Middle frontal gyrus (tissue), 1 donor: ENCODE measurements at regions not wholly inside any gene's neighbourhood (a gene's known extent, or its start where the extent isn't known, plus 50 kb on each side); places are given as distances from the start of the nearest gene placed in this dataset.
"Not testable (repeated sequence)": the region's sequence is repeated elsewhere in the genome, so short reads cannot be mapped to it uniquely, and the experiment has no call there.

Experiments
- DNase-seq: peaks from one replicate; pipeline ENCODE4 v3.0.0-alpha.2; 2015; ENCODE audit warnings: low spot score; ENCODE audit errors: extremely low spot score

GRCh38 chr5:56303511-56303910 is 70.4 kb upstream of the ANKRD55 start:
- no peak for DNase-seq

DNA sequence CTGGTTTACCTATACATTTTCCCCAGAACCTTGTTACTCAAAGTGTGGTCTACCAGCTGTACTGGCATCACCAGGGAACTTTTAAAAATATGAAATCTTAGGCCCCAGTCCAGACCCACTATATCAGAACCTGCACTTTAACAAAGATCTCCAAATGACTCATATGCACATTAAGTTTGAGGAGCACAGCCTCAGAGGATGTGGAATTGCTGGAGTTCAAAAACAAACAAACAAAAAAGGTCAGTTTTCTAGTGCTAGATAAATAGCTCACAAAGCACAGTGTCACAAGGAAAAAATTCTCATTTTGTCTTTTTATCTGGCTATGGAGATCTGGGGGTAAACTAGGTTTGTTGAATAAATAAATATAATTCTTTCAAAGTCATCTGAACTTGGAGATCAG is 68.9 kb upstream of the ANKRD55 start:
- DNase-seq: no peak

DNA sequence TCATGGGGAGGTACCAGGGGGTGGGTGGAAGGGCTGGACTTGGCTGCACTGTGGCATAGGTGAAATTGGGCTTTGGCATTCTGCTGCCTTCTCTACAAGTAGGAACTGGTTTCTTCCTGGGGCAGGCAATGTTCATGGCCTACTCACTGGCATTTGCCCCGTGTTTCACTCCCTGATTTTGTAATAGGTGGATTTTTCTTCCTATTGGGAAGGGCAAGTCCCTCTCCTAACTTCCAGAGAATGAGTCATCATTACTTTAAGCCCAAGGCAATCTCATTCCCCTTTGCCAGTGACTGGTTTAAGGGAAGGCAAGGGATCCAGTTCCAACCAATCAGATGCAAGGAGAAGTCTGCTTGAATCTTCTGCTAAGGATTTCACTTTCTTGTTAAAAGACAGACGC is 67.9 kb upstream of the ANKRD55 start:
- no peak for DNase-seq

GRCh38 chr5:56299212-56299611 is 66.1 kb upstream of the ANKRD55 start:
- no peak for DNase-seq

- no peak for DNase-seq
These were observed 65.4 kb upstream of the ANKRD55 start for GRCh38 chr5:56298336-56299090.

GRCh38 chr5:56297851-56298250 is 64.7 kb upstream of the ANKRD55 start:
- no peak for DNase-seq

DNA sequence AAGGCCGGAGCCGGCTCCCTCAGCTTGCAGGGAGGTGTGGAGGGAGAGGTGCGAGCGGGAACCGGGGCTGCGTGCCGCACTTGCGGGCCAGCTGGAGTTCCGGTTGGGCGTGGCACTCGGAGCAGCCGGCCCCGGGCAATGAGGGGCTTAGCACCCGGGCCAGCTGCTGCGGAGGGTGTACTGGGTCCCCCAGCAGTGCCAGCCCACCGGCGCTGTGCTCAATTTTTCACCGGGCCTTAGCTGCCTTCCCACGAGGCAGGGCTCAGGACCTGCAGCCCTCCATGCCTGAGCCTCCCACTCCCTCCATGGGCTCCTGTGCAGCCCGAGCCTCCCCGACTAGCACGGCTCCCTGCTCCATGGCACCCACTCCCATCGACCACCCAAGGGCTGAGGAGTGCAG is 62.2 kb upstream of the ANKRD55 start:
- DNase-seq: not testable (repeated sequence)

DNA sequence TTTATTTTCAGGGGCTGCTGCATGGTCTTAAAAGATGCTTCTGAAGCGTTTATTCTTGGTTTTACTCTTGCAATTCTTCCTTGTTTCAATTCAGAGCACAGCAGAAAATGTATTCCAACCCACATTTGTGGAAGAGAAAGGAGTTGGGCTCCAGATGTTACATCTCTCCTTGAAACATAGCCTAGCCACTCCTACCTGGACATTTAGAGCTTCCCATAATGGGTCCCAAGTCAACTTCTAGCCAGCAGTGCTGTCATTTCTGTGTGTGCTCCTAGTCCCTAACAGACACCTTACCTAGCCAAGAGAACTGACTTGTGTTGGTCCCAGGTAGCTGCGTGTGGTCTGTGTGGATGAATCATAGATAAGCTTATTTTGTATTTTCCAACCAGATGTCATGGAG is 61.2 kb upstream of the ANKRD55 start:
- DNase-seq: no peak

- DNase-seq: not testable (repeated sequence)
These were observed 59.7 kb upstream of the ANKRD55 start for GRCh38 chr5:56292874-56293273.

GRCh38 chr5:56291661-56292374 is 58.7 kb upstream of the ANKRD55 start:
- no peak for DNase-seq

DNA sequence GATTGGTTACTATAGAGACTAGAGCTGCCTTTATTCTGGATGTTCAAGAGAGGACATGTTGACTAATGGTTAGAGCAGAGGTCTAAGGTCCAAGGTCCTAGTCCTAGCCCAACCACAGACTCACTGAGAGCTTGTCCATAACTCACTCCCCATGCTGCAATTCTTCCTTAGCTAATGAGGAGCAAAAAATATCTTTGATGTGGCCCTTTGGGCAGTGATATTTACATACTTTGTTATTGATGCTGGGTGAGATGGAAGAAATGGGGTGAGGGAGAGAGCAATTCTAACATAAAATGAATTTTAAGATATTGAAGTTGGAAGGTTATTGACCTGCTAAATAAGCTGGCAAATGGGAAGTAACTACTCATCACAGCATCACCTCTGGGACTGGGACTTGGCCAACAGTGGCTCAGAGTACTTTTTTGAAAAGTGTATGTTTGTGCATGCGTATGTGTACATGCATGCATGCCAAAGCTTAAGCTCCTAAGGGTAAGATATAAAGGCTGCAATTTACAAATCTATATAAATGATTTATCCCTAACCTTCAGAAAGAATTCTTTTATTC is 58.0 kb upstream of the ANKRD55 start:
- DNase-seq: no peak

- no peak for DNase-seq
These were observed 57.4 kb upstream of the ANKRD55 start for GRCh38 chr5:56290378-56291078.

- DNase-seq: no peak
These were observed 56.5 kb upstream of the ANKRD55 start for GRCh38 chr5:56289602-56289987.

DNA sequence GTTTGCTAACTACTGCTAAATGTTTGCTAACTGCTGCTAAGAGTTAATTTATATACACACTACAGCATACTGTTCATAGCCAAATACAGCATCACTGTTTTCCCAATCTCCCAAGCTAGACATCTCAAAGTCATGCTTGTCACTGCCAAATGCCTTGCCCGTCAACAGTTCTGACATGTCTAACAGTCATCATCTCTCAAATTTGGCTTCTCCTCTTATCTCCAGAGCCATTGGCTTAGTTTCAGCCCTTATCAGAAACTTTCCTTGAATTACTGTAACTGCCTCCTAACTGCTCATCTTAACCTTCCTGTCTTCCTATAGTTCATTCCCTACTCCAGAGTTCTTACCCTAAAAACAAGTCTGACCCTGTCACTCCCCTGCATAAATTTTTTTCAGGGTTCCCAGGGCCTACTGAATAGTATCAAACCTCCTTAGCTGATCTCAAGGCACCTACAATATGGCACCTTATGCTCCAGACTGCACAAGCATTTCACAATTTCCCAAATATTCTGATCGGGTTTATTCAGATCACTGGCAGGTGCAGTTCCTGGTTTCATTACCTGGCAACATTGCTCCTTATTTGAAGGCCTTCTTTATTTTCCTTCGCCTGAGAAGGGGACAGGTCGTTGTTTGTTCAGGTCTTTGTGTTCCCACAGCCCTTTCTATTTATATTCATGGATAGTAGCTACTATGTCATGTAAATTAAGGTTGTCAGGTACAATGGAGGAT is 55.9 kb upstream of the ANKRD55 start:
- no peak for DNase-seq

- no peak for DNase-seq
These were observed 53.1 kb upstream of the ANKRD55 start for GRCh38 chr5:56286015-56286884.

- no peak for DNase-seq
These were observed 49.8 kb upstream of the ANKRD55 start for GRCh38 chr5:56282951-56283350.
